HK-2 (cell line): ENCODE measurements at regions not wholly inside any gene's neighbourhood (a gene's known extent, or its start where the extent isn't known, plus 50 kb on each side); places are given as distances from the start of the nearest gene placed in this dataset.
"Not testable (repeated sequence)": the region's sequence is repeated elsewhere in the genome, so short reads cannot be mapped to it uniquely, and the experiment has no call there.

Experiments used
- DNase-seq: peaks from one replicate; pipeline ENCODE4 v3.0.0-alpha.2; 2018; ENCODE audit not compliant: unreplicated experiment

- DNase-seq: not testable (repeated sequence)
Observed at GRCh38 chr15:22519213-22519612, 60.5 kb downstream of the GOLGA6L22 start.

- DNase-seq: not testable (repeated sequence)
Observed at GRCh38 chr15:22526537-22526936, 67.8 kb downstream of the GOLGA6L22 start.

- not testable (repeated sequence) for DNase-seq
Observed at GRCh38 chr15:22527016-22527415, 68.3 kb downstream of the GOLGA6L22 start.

GRCh38 chr15:22529200-22529599, 70.5 kb downstream of the GOLGA6L22 start:
- DNase-seq: not testable (repeated sequence)

GRCh38 chr15:22559701-22560100, 101.0 kb downstream of the GOLGA6L22 start:
- DNase-seq: not testable (repeated sequence)

- DNase-seq: not testable (repeated sequence)
Observed at GRCh38 chr15:22561716-22562115, 103.0 kb downstream of the GOLGA6L22 start.

- DNase-seq: not testable (repeated sequence)
Observed at GRCh38 chr15:22566510-22566909, 107.8 kb downstream of the GOLGA6L22 start.

GRCh38 chr15:22569486-22569885, 110.8 kb downstream of the GOLGA6L22 start:
- not testable (repeated sequence) for DNase-seq

- DNase-seq: not testable (repeated sequence)
Observed at GRCh38 chr15:22572152-22572735, 113.5 kb downstream of the GOLGA6L22 start.

GRCh38 chr15:22572792-22573191, 114.1 kb downstream of the GOLGA6L22 start:
- not testable (repeated sequence) for DNase-seq

- DNase-seq: not testable (repeated sequence)
Observed at GRCh38 chr15:22577828-22578227, 119.1 kb downstream of the GOLGA6L22 start.

GRCh38 chr15:22579213-22579612, 120.5 kb downstream of the GOLGA6L22 start:
- DNase-seq: not testable (repeated sequence)

- DNase-seq: not testable (repeated sequence)
Observed at GRCh38 chr15:22587391-22587790, 128.7 kb downstream of the GOLGA6L22 start.

- DNase-seq: not testable (repeated sequence)
Observed at GRCh38 chr15:22598552-22598951, 139.8 kb downstream of the GOLGA6L22 start.

- DNase-seq: not testable (repeated sequence)
Observed at GRCh38 chr15:22599526-22600320, 141.0 kb downstream of the GOLGA6L22 start.

- not testable (repeated sequence) for DNase-seq
Observed at GRCh38 chr15:22616976-22617375, 158.3 kb downstream of the GOLGA6L22 start.

- DNase-seq: not testable (repeated sequence)
Observed at GRCh38 chr15:22631789-22632188, 154.7 kb upstream of the NIPA1 start.

GRCh38 chr15:22639983-22640382, 146.5 kb upstream of the NIPA1 start:
- DNase-seq: not testable (repeated sequence)

- not testable (repeated sequence) for DNase-seq
Observed at GRCh38 chr15:22649458-22649857, 137.0 kb upstream of the NIPA1 start.

GRCh38 chr15:22651179-22651578, 135.3 kb upstream of the NIPA1 start:
- DNase-seq: not testable (repeated sequence)

GRCh38 chr15:22664294-22665058, 122.0 kb upstream of the NIPA1 start:
- peak; percentile 36 for DNase-seq

GRCh38 chr15:22665059-22665702, 121.3 kb upstream of the NIPA1 start:
- peak; percentile 14 for DNase-seq
